H9 (cell line): ENCODE measurements at regions not wholly inside any gene's neighbourhood (a gene's known extent, or its start where the extent isn't known, plus 50 kb on each side); places are given as distances from the start of the nearest gene placed in this dataset.

ENCODE experiments used
- DNase-seq: peaks from one replicate; pipeline ENCODE4 v3.0.0-alpha.2; 2017
- H2AFZ ChIP-seq: one replicate; pipeline ENCODE4 v1.6.1; 2013; ENCODE audit warnings: mild to moderate bottlenecking, low read length, control low read depth, moderate library complexity
- H2AK5ac ChIP-seq: 2 replicates; pipeline ENCODE4 v1.6.1; 2013; ENCODE audit warnings: low read length, control low read depth, mixed read lengths; ENCODE audit not compliant: insufficient read length
- H2BK120ac ChIP-seq: one replicate; pipeline ENCODE4 v1.6.1; 2013; ENCODE audit warnings: low read depth, mild to moderate bottlenecking, low read length, control low read depth, inconsistent platforms; ENCODE audit not compliant: poor library complexity, severe bottlenecking
- H2BK12ac ChIP-seq: 2 replicates; pipeline ENCODE4 v1.6.1; 2013; ENCODE audit warnings: low read length, control low read depth, mixed read lengths, low read depth; ENCODE audit not compliant: insufficient read length
- H2BK15ac ChIP-seq: 2 replicates; pipeline ENCODE4 v1.6.1; 2013; ENCODE audit warnings: low read depth, low read length, control low read depth
- H2BK20ac ChIP-seq: one replicate; pipeline ENCODE4 v1.6.1; 2013; ENCODE audit warnings: low read depth, mild to moderate bottlenecking, low read length, control low read depth, inconsistent platforms; ENCODE audit not compliant: poor library complexity, severe bottlenecking
- H2BK5ac ChIP-seq: 2 replicates; pipeline ENCODE4 v1.6.1; 2013; ENCODE audit warnings: low read length, control low read depth, mixed read lengths; ENCODE audit not compliant: insufficient read length
- H3K14ac ChIP-seq: 2 replicates; pipeline ENCODE4 v1.6.1; 2013; ENCODE audit warnings: low read length, control low read depth; ENCODE audit not compliant: insufficient read depth
- H3K18ac ChIP-seq: 2 replicates; pipeline ENCODE4 v1.6.1; 2013; ENCODE audit warnings: low read depth, mild to moderate bottlenecking, mixed read lengths, low read length, control low read depth; ENCODE audit not compliant: insufficient read length
- H3K23ac ChIP-seq: 2 replicates; pipeline ENCODE4 v1.6.1; 2013; ENCODE audit warnings: low read length, control low read depth, mixed read lengths, low read depth; ENCODE audit not compliant: insufficient read length
- H3K23me2 ChIP-seq: 2 replicates; pipeline ENCODE4 v1.6.1; 2013; ENCODE audit warnings: low read depth, mild to moderate bottlenecking, mixed read lengths, low read length, control low read depth; ENCODE audit not compliant: insufficient read length, poor library complexity, severe bottlenecking
- H3K27ac ChIP-seq: 2 replicates; pipeline ENCODE4 v1.5.1; 2013; ENCODE audit warnings: low read length, control low read depth, mixed read lengths, low read depth; ENCODE audit not compliant: insufficient read length
- H3K27me3 ChIP-seq: 2 replicates; pipeline ENCODE4 v1.6.1; 2013; ENCODE audit warnings: low read length, control low read depth, inconsistent platforms; ENCODE audit not compliant: insufficient read depth
- H3K4ac ChIP-seq: 2 replicates; pipeline ENCODE4 v1.6.1; 2013; ENCODE audit warnings: low read depth, mild to moderate bottlenecking, control low read depth, inconsistent platforms, low read length, moderate library complexity
- H3K4me1 ChIP-seq: 2 replicates; pipeline ENCODE4 v1.6.1; 2013; ENCODE audit warnings: low read length, control low read depth, inconsistent platforms; ENCODE audit not compliant: insufficient read depth
- H3K4me2 ChIP-seq: 2 replicates; pipeline ENCODE4 v1.6.1; 2013; ENCODE audit warnings: low read length, control low read depth, mixed read lengths; ENCODE audit not compliant: insufficient read length, insufficient read depth
- H3K56ac ChIP-seq: 2 replicates; pipeline ENCODE4 v1.6.1; 2013; ENCODE audit warnings: low read depth, mild to moderate bottlenecking, mixed read lengths, low read length, control low read depth; ENCODE audit not compliant: insufficient read length
- H3K79me1 ChIP-seq: 2 replicates; pipeline ENCODE4 v1.6.1; 2013; ENCODE audit warnings: low read depth, mild to moderate bottlenecking, moderate library complexity, low read length, control low read depth, inconsistent platforms; ENCODE audit not compliant: insufficient read depth, poor library complexity, severe bottlenecking
- H3K79me2 ChIP-seq: 2 replicates; pipeline ENCODE4 v1.6.1; 2013; ENCODE audit warnings: low read length, control low read depth, inconsistent platforms; ENCODE audit not compliant: insufficient read depth
- H3K9ac ChIP-seq: 2 replicates; pipeline ENCODE4 v1.6.1; 2013; ENCODE audit warnings: low read length, control low read depth, mixed read lengths; ENCODE audit not compliant: insufficient read length; ENCODE audit errors: extremely low read depth
- H3K9me3 ChIP-seq: one replicate; pipeline ENCODE4 v1.6.1; 2013; ENCODE audit warnings: low read depth, low read length, inconsistent platforms; ENCODE audit not compliant: control insufficient read depth
- H3T11ph ChIP-seq: one replicate; pipeline ENCODE4 v1.6.1; 2013; ENCODE audit warnings: mild to moderate bottlenecking, low read length, control low read depth, inconsistent platforms
- H4K20me1 ChIP-seq: one replicate; pipeline ENCODE4 v1.6.1; 2013; ENCODE audit not compliant: control insufficient read depth, insufficient read length, insufficient read depth
- H4K5ac ChIP-seq: 2 replicates; pipeline ENCODE4 v1.6.1; 2013; ENCODE audit warnings: low read depth, mild to moderate bottlenecking, mixed read lengths, low read length, control low read depth; ENCODE audit not compliant: insufficient read length
- H4K8ac ChIP-seq: replicated peaks from 2 replicates; pipeline ENCODE4 v1.6.1; 2013; ENCODE audit warnings: low read length, control low read depth, mixed read lengths, low read depth; ENCODE audit not compliant: insufficient read length
- H4K91ac ChIP-seq: 2 replicates; pipeline ENCODE4 v1.6.1; 2013; ENCODE audit warnings: low read depth, mild to moderate bottlenecking, moderate library complexity, mixed read lengths, low read length, control low read depth; ENCODE audit not compliant: insufficient read length
- H3K27ac Mint-ChIP-seq, 3 experiments: 2 replicates in 2 of 3; 3 replicates in 1 of 3; pipeline ENCODE4 v1.8.0; 2020 to 2021; ENCODE audit warnings: mixed read lengths in 3 of 3, mild to moderate bottlenecking in 1 of 3, moderate library complexity in 1 of 3
- H3K27me3 Mint-ChIP-seq: 2 replicates; pipeline ENCODE4 v1.8.0; 2021; ENCODE audit warnings: low read depth, mild to moderate bottlenecking, moderate library complexity, mixed read lengths
- H3K36me3 Mint-ChIP-seq, 3 experiments: 2 replicates in 2 of 3; 3 replicates in 1 of 3; pipeline ENCODE4 v1.8.0; 2020 to 2021; ENCODE audit warnings: low read depth in 3 of 3, mixed read lengths in 3 of 3; ENCODE audit not compliant: insufficient read depth in 1 of 3
- H3K4me1 Mint-ChIP-seq, 2 experiments: 2 replicates each; pipeline ENCODE4 v1.8.0; 2020; ENCODE audit warnings: mixed read lengths in 2 of 2
- H3K4me3 Mint-ChIP-seq, 2 experiments: 2 replicates in 1 of 2; 3 replicates in 1 of 2; pipeline ENCODE4 v1.8.0; 2020 to 2021; ENCODE audit warnings: mild to moderate bottlenecking in 2 of 2, mixed read lengths in 2 of 2, moderate library complexity in 1 of 2
- H3K9me3 Mint-ChIP-seq, 2 experiments: 2 replicates in 1 of 2; 3 replicates in 1 of 2; pipeline ENCODE4 v1.8.0; 2020; ENCODE audit warnings: mild to moderate bottlenecking in 2 of 2, mixed read lengths in 2 of 2, moderate library complexity in 1 of 2
- CTCF ChIP-seq: fragments of 200-600 bp; sonication (generic); conservative IDR thresholded peaks from 3 replicates; pipeline ENCODE4 v1.8.0; 2021; ENCODE audit warnings: antibody characterized with exemption, mild to moderate bottlenecking
- WGBS: extraction: QIAGEN DNeasy Blood & Tissue Kit; methylation state at CpG from one replicate; pipeline ENCODE4 v1.1.7; 2013; ENCODE audit warnings: missing lambda C conversion rate, low lambda C conversion rate, mixed read lengths; ENCODE audit not compliant: insufficient read length; ENCODE audit errors: extremely low coverage; 5-methylcytosine and 5-hydroxymethylcytosine counted together

- Histone ChIP-seq H3K27me3 (no peaks in the 10 kb centered on the region), H2BK5ac (no peak overlapping the region), H4K8ac (no peak overlapping the region), H4K20me1 (no peaks in the 10 kb centered on the region), H3K23ac (no peak overlapping the region), H3K79me2 (no peaks in the 10 kb centered on the region), H3K18ac (no peak overlapping the region), H4K91ac (no peak overlapping the region), H2AFZ (no peak overlapping the region), H3T11ph (no peak overlapping the region), H4K5ac (no peak overlapping the region), H3K9ac (no peak overlapping the region), H3K4me2 (no peak overlapping the region), H3K23me2 (no peaks in the 10 kb centered on the region), H2BK20ac (no peak overlapping the region), H3K79me1 (no peaks in the 10 kb centered on the region), H2AK5ac (no peak overlapping the region), H2BK15ac (no peak overlapping the region), H3K4ac (no peak overlapping the region), H3K27ac (no peak overlapping the region), H2BK120ac (no peak overlapping the region), H3K56ac (no peak overlapping the region), H3K14ac (no peak overlapping the region), H2BK12ac (no peak overlapping the region), H3K9me3 (no peaks in the 10 kb centered on the region), H3K4me1 (0 out of 2 replicates have a peak, but pooled peaks cover 2% of the 10 kb centered on the region)
- Mint-ChIP-seq H3K4me3 (no peak overlapping the region), H3K4me1 (peaks cover 18 to 20% of the 10 kb centered on the region in 2 experiments), H3K27me3 (no peaks in the 10 kb centered on the region), H3K36me3 (peaks cover 0 to 5% (median 5%) of the 10 kb centered on the region in 3 experiments; a peak in 2 of 7 replicates), H3K27ac (no peak overlapping the region), H3K9me3 (no peaks in the 10 kb centered on the region)
- no peak for TF ChIP-seq CTCF
- WGBS = no CpG with 5 or more reads among the region's 8 CpGs
- DNase-seq = no peak
These were observed 175.4 kb upstream of the CADPS start for GRCh38 chr3:63050548-63051177.
